Glutamatergic neuron (in vitro differentiated cells): ENCODE measurements at regions not wholly inside any gene's neighbourhood (a gene's known extent, or its start where the extent isn't known, plus 50 kb on each side); places are given as distances from the start of the nearest gene placed in this dataset.

ENCODE experiments used
- DNase-seq: peaks from one replicate; pipeline ENCODE4 v3.0.0; 2022
- H3K27ac Mint-ChIP-seq: one replicate; pipeline ENCODE4 v1.8.0; 2020; ENCODE audit warnings: mild to moderate bottlenecking, mixed read lengths, inconsistent platforms; ENCODE audit not compliant: unreplicated experiment
- H3K27me3 Mint-ChIP-seq: one replicate; pipeline ENCODE4 v1.8.0; 2020; ENCODE audit warnings: mild to moderate bottlenecking, moderate library complexity, mixed read lengths, inconsistent platforms; ENCODE audit not compliant: unreplicated experiment
- H3K36me3 Mint-ChIP-seq: one replicate; pipeline ENCODE4 v1.8.0; 2020; ENCODE audit warnings: mild to moderate bottlenecking, mixed read lengths, inconsistent platforms; ENCODE audit not compliant: unreplicated experiment
- H3K4me1 Mint-ChIP-seq: one replicate; pipeline ENCODE4 v1.8.0; 2020; ENCODE audit warnings: mild to moderate bottlenecking, low read depth, mixed read lengths, inconsistent platforms; ENCODE audit not compliant: unreplicated experiment
- H3K4me3 Mint-ChIP-seq: one replicate; pipeline ENCODE4 v1.8.0; 2020; ENCODE audit warnings: mild to moderate bottlenecking, mixed read lengths, inconsistent platforms; ENCODE audit not compliant: unreplicated experiment
- H3K9me3 Mint-ChIP-seq: one replicate; pipeline ENCODE4 v1.8.0; 2020; ENCODE audit warnings: mild to moderate bottlenecking, moderate library complexity, mixed read lengths, inconsistent platforms; ENCODE audit not compliant: unreplicated experiment
- TF ChIP-seq, protein P1 (sequence below): fragments of 200-600 bp; sonication (generic); IDR thresholded peaks from one replicate; pipeline ENCODE4 v1.5.0; 2021; ENCODE audit not compliant: partially characterized antibody, unreplicated experiment

DNA sequence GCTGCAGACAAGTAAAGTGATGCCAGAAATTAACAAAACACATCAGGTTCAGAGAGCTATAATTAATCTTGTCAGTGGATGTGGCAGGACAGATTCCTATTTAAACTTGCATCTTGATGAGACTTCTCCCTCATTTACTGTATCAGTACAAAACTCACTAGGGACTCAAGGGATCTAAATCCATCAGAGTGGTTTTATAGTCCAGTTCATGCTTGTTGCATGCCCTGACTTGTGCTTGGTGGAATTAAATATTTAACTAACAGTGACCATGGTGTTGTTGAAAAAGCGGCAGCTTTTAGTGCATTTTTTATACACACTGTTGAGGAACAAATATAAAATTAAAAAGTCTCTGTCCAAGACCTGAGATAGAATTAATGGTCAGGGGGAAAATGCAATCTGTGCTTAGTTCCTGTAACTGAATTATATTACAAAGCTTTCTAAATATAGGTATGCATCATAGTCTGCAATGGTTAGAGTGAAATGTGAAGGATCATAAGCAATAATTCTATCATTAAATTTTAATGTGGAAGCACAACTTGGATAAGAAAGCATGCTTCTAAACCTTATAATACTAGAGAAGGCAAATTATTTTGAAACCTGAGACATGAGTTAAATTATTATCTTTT is 1475.5 kb upstream of the TENM4 start:
- no peak for DNase-seq

DNA sequence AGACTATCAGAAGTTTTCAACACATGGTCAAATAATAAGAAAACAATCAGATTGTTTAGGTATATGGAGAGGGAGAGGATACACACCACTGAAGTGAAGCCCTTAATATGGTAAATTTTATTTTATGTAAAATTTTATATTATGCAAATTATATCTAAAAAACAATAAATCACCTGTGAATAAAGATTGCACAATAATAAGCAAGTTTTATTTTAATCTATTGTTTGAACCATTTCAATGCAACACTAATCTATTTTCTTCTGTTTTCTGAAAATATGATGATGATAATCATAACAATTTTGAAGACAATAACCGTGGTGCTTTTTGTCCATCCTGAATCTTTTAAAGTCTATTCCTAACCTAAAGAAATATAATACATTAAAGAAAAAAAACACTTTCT is 1473.5 kb upstream of the TENM4 start:
- Mint-ChIP-seq H3K36me3 (no peaks in the 10 kb centered on the region), H3K4me3 (no peak overlapping the region), H3K27ac (no peak overlapping the region), H3K27me3 (no peaks in the 10 kb centered on the region), H3K4me1 (no peaks in the 10 kb centered on the region), H3K9me3 (no peaks in the 10 kb centered on the region)
- no peak for DNase-seq
- TF ChIP-seq, protein P1, sequence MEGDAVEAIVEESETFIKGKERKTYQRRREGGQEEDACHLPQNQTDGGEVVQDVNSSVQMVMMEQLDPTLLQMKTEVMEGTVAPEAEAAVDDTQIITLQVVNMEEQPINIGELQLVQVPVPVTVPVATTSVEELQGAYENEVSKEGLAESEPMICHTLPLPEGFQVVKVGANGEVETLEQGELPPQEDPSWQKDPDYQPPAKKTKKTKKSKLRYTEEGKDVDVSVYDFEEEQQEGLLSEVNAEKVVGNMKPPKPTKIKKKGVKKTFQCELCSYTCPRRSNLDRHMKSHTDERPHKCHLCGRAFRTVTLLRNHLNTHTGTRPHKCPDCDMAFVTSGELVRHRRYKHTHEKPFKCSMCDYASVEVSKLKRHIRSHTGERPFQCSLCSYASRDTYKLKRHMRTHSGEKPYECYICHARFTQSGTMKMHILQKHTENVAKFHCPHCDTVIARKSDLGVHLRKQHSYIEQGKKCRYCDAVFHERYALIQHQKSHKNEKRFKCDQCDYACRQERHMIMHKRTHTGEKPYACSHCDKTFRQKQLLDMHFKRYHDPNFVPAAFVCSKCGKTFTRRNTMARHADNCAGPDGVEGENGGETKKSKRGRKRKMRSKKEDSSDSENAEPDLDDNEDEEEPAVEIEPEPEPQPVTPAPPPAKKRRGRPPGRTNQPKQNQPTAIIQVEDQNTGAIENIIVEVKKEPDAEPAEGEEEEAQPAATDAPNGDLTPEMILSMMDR: no peak

More for the DNA sequence above, 1475.5 kb upstream of the TENM4 start:
- Mint-ChIP-seq H3K27me3 (no peaks in the 10 kb centered on the region), H3K36me3 (no peaks in the 10 kb centered on the region), H3K4me1 (no peaks in the 10 kb centered on the region), H3K9me3 (no peaks in the 10 kb centered on the region), H3K27ac (no peak overlapping the region), H3K4me3 (no peak overlapping the region)
- TF ChIP-seq, protein P1: no peak

DNA sequence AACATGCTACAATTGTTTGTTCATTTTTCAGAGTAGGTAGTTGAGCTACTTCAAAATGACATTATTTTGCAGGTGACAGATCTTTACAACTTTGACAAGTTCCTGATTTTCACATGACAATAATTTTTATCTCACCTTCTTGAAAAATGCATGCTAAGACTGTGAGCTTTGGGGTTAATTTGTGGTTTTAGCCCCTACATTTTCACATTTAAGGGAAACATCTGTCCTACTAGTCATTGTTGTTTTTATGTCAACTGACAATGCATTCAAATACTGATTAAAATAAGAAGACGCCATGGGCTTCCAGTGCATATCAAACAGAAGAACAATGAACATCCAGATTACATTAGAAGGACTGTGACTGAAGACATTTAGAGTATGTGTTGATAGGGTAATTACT is 1470.8 kb upstream of the TENM4 start:
- TF ChIP-seq, protein P1: no peak
- Mint-ChIP-seq H3K9me3 (no peaks in the 10 kb centered on the region), H3K4me3 (no peak overlapping the region), H3K27me3 (peaks cover 2% of the 10 kb centered on the region), H3K36me3 (no peaks in the 10 kb centered on the region), H3K4me1 (no peaks in the 10 kb centered on the region), H3K27ac (no peak overlapping the region)
- DNase-seq: no peak

DNA sequence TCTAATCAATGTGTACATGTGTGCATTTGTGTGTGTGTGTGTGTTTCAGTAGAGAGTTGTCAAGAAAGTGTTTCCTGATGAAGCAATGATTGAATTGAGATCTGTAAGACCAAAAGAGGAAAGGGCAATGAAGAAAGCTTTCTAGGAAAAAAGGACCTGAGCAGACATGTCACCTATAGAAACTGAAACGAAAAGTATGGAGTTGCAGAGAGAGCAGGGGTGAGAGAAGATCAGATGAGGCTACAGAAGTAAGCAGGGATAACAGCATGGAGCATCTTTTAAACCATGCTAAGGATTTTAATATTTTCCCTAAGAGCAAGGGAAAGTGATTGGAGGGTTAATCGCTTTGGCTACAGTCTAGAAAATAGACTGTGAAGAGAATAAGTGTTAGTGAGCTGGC is 1459.4 kb upstream of the TENM4 start:
- TF ChIP-seq, protein P1: no peak
- Mint-ChIP-seq H3K9me3 (no peaks in the 10 kb centered on the region), H3K36me3 (no peaks in the 10 kb centered on the region), H3K27me3 (peaks cover 3% of the 10 kb centered on the region), H3K4me3 (no peak overlapping the region), H3K4me1 (no peaks in the 10 kb centered on the region), H3K27ac (no peak overlapping the region)
- no peak for DNase-seq

DNA sequence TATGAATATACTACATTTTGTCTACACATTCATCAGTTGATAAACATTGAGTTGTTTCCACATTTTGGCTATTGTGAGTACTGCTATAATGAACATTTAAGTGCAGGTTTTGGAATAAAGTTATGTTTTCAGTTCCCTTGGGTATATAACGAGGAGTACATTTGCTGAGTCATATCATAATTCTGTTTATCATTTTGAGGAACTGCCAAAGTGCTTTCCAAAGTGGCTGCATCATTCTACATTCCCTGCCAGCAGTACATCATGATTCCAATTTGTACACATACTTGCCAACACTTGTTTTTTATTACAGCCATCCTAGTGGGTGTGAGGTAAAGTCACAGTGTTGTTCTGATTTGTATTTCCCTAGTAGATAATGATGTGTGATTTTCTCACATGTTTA is 1458.6 kb upstream of the TENM4 start:
- H3K9me3 Mint-ChIP-seq: no peaks in the 10 kb centered on the region
- no peak overlapping the region for H3K4me3 Mint-ChIP-seq
- H3K4me1 Mint-ChIP-seq: no peaks in the 10 kb centered on the region
- no peak overlapping the region for H3K27ac Mint-ChIP-seq
- TF ChIP-seq, protein P1: no peak
- DNase-seq: no peak
- H3K36me3 Mint-ChIP-seq: no peaks in the 10 kb centered on the region
- H3K27me3 Mint-ChIP-seq: peaks cover 5% of the 10 kb centered on the region
